Keratinocyte (primary cell): ENCODE measurements at regions not wholly inside any gene's neighbourhood (a gene's known extent, or its start where the extent isn't known, plus 50 kb on each side); places are given as distances from the start of the nearest gene placed in this dataset.

Experiments
- DNase-seq: peaks from one replicate; pipeline ENCODE4 v3.0.0-alpha.2; 2011; ENCODE audit warnings: low read depth, missing footprints, low spot score
- FAIRE-seq: peaks from 2 replicates; lab custom pipeline; 2011; peaks lifted over from hg19 to GRCh38; lab: Jason Lieb, UNC
- H2AFZ ChIP-seq: 2 replicates; pipeline ENCODE4 v1.6.0; 2012; ENCODE audit warnings: low read length, control low read depth, inconsistent platforms; ENCODE audit not compliant: control insufficient read depth
- H3K27ac ChIP-seq: 2 replicates; pipeline ENCODE4 v1.5.1; 2011; ENCODE audit warnings: low read length; ENCODE audit not compliant: control insufficient read depth, insufficient read depth
- H3K27me3 ChIP-seq: 3 replicates; pipeline ENCODE4 v1.6.0; 2011; ENCODE audit warnings: low read length; ENCODE audit not compliant: control insufficient read depth, insufficient read depth; ENCODE audit errors: extremely low read depth
- H3K36me3 ChIP-seq, 2 experiments: 2 replicates in 1 of 2; 3 replicates in 1 of 2; pipeline ENCODE4 v1.5.1; 2011; ENCODE audit warnings: low read length in 2 of 2, mild to moderate bottlenecking in 1 of 2; ENCODE audit not compliant: control insufficient read depth in 2 of 2, insufficient read depth in 2 of 2; ENCODE audit errors: extremely low read depth in 1 of 2
- H3K4me1 ChIP-seq: 3 replicates; pipeline ENCODE4 v1.5.1; 2011; ENCODE audit warnings: low read length; ENCODE audit not compliant: control insufficient read depth, insufficient read depth; ENCODE audit errors: extremely low read depth
- H3K4me2 ChIP-seq: 3 replicates; pipeline ENCODE4 v1.6.0; 2011; ENCODE audit warnings: low read depth, low read length; ENCODE audit not compliant: control insufficient read depth, insufficient read depth; ENCODE audit errors: extremely low read depth
- H3K4me3 ChIP-seq, 3 experiments: fragments of 200-600 bp in 1 of 3; sonication (generic) in 1 of 3; 2 replicates in 2 of 3; 3 replicates in 1 of 3; pipeline ENCODE4 v1.5.1; 2011 to 2016; ENCODE audit warnings: low read length in 3 of 3, mild to moderate bottlenecking in 3 of 3, control low read depth in 2 of 3, inconsistent platforms in 1 of 3, low read depth in 1 of 3, mixed read lengths in 1 of 3, mixed run types in 1 of 3, moderate library complexity in 1 of 3; ENCODE audit not compliant: control insufficient read depth in 2 of 3, insufficient read depth in 2 of 3; ENCODE audit errors: extremely low read depth in 1 of 3
- H3K79me2 ChIP-seq: 2 replicates; pipeline ENCODE4 v1.6.0; 2012; ENCODE audit warnings: low read length; ENCODE audit not compliant: control insufficient read depth, insufficient read depth
- H3K9ac ChIP-seq: 3 replicates; pipeline ENCODE4 v1.6.0; 2011; ENCODE audit warnings: low read length; ENCODE audit not compliant: control insufficient read depth, insufficient read depth; ENCODE audit errors: extremely low read depth
- H3K9me1 ChIP-seq: 3 replicates; pipeline ENCODE4 v1.6.0; 2011; ENCODE audit warnings: low read length; ENCODE audit not compliant: control insufficient read depth, insufficient read depth; ENCODE audit errors: extremely low read depth
- H3K9me3 ChIP-seq: 2 replicates; pipeline ENCODE4 v1.5.1; 2012; ENCODE audit warnings: low read depth, low read length; ENCODE audit not compliant: control insufficient read depth
- H4K20me1 ChIP-seq: 3 replicates; pipeline ENCODE4 v1.6.0; 2011; ENCODE audit warnings: low read length; ENCODE audit not compliant: control insufficient read depth, insufficient read depth; ENCODE audit errors: extremely low read depth
- EZH2 ChIP-seq: IDR thresholded peaks from one replicate; pipeline ENCODE4 v1.6.1; 2012; ENCODE audit warnings: inconsistent platforms, mild to moderate bottlenecking, low read length, moderate library complexity
- dilution Hi-C: fragments of 300-500 bp; cut with MboI; formaldehyde crosslinking; loops from one replicate; pipeline ENCODE4 v1.7.0; 2020; ENCODE audit warnings: low sequenced_read_pairs; ENCODE audit not compliant: extremely low pct_ligation_motif_present
- TF ChIP-seq, protein P1 (sequence below), 3 experiments: IDR thresholded peaks in 1 of 3; conservative IDR thresholded peaks in 1 of 3; optimal IDR thresholded peaks in 1 of 3; 2 replicates in 2 of 3; 3 replicates in 1 of 3; pipeline versions ENCODE3 to v1.5.1; 2011; ENCODE audit warnings: low read length in 3 of 3, mild to moderate bottlenecking in 3 of 3, moderate library complexity in 2 of 3, control low read depth in 1 of 3, inconsistent platforms in 1 of 3; ENCODE audit not compliant: insufficient read depth in 2 of 3; ENCODE audit errors: extremely low read depth in 1 of 3

DNA sequence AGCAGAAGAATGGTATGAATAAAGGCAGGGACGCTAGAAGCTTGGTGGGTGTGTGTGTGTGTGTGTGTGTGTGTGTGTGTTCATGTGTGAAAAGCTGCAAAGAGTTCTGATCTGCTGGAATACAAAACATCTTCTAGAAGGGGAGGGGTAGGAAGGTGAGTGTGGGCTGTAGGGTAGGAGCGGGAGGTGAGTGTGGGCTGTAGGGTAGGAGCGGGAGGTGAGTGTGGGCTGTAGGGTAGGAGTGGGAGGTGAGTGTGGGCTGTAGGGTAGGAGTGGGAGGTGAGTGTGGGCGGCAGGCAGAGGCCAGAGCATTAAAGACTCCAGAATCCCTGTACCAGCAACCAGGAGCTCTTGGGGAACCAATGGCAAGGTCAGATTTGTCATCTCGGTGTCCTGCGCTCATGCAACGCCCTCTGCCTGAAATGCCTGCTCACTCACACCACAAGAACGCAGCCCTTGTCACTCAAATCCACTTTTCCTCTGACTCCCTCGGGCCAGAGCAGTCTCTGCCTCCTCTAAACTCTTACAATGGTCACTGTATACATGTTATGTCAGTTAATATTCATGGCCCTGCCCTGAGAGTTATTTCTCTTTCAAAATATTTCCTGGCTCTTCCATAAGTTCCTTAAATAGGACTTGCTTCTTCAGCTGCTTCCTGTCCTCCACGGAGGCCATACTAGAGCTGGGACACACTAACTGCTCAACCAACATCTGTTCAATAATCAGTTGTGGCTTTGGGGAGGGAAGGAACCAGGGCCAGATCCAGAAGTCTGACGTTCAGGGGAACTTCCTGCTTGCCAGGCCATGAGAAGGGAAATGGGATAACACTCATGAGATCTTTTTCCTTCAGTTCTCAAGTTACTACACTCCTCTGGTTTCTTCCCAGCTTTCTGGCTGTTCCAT lies 53.6 kb upstream of the ZNF644 start:
- no peak for TF ChIP-seq EZH2
- TF ChIP-seq, protein P1, sequence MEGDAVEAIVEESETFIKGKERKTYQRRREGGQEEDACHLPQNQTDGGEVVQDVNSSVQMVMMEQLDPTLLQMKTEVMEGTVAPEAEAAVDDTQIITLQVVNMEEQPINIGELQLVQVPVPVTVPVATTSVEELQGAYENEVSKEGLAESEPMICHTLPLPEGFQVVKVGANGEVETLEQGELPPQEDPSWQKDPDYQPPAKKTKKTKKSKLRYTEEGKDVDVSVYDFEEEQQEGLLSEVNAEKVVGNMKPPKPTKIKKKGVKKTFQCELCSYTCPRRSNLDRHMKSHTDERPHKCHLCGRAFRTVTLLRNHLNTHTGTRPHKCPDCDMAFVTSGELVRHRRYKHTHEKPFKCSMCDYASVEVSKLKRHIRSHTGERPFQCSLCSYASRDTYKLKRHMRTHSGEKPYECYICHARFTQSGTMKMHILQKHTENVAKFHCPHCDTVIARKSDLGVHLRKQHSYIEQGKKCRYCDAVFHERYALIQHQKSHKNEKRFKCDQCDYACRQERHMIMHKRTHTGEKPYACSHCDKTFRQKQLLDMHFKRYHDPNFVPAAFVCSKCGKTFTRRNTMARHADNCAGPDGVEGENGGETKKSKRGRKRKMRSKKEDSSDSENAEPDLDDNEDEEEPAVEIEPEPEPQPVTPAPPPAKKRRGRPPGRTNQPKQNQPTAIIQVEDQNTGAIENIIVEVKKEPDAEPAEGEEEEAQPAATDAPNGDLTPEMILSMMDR (optimal IDR thresholded peaks at IDR 0.05 in 1 of 3, IDR thresholded peaks at IDR 0.05 in 1 of 3, conservative IDR thresholded peaks at IDR 0.05 in 1 of 3; ENCODE audit: extremely low read depth in 1 of 3, insufficient read depth in 2 of 3, low read length in 3 of 3) = no peak
- H3K4me2 ChIP-seq = no peak overlapping the region
- no peaks in the 10 kb centered on the region for H3K4me1 ChIP-seq
- H4K20me1 ChIP-seq = no peaks in the 10 kb centered on the region
- no peaks in the 10 kb centered on the region for H3K9me1 ChIP-seq
- H3K4me3 ChIP-seq = no peak overlapping the region
- H3K9ac ChIP-seq = no peak overlapping the region
- no peaks in the 10 kb centered on the region for H3K79me2 ChIP-seq
- H3K27ac ChIP-seq = no peak overlapping the region
- H3K9me3 ChIP-seq = no peaks in the 10 kb centered on the region
- DNase-seq = no peak
- H3K36me3 ChIP-seq = no peaks in the 10 kb centered on the region
- no peaks in the 10 kb centered on the region for H3K27me3 ChIP-seq
- dilution Hi-C loops = no loop called here
- FAIRE-seq = no peak
- H2AFZ ChIP-seq = no peak overlapping the region

DNA sequence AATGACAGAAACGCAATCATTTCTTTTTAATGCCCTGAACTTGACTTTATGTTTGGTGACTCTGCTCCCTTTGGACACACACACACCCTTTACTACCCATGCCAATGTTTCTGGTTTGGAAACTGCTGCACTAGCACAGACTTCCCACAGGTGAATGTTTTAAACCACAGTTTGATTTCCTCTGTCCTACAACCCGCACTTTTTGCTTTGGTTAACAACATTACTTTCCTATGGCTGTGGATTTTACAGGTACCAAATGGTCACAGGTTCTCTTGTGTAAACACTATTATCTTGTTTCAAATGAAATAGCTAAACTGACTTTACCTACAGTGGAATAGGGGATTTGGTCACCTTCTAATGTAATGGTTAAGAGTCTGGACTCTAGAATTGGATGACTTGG lies 51.5 kb upstream of the ZNF644 start:
- no peak overlapping the region for H3K9ac ChIP-seq
- no peaks in the 10 kb centered on the region for H3K36me3 ChIP-seq
- H3K27me3 ChIP-seq = no peaks in the 10 kb centered on the region
- no peaks in the 10 kb centered on the region for H3K9me3 ChIP-seq
- H3K4me2 ChIP-seq = no peak overlapping the region
- no peak overlapping the region for H3K4me3 ChIP-seq
- no peak overlapping the region for H2AFZ ChIP-seq
- no peak overlapping the region for H3K27ac ChIP-seq
- FAIRE-seq (no peak), DNase-seq (no peak)
- no peaks in the 10 kb centered on the region for H4K20me1 ChIP-seq
- no peaks in the 10 kb centered on the region for H3K79me2 ChIP-seq
- no peak for TF ChIP-seq EZH2
- TF ChIP-seq, protein P1 (optimal IDR thresholded peaks at IDR 0.05 in 1 of 3, IDR thresholded peaks at IDR 0.05 in 1 of 3, conservative IDR thresholded peaks at IDR 0.05 in 1 of 3; ENCODE audit: extremely low read depth in 1 of 3, insufficient read depth in 2 of 3, low read length in 3 of 3) = no peak
- no peaks in the 10 kb centered on the region for H3K4me1 ChIP-seq
- H3K9me1 ChIP-seq = no peaks in the 10 kb centered on the region
- dilution Hi-C loops = no loop called here
